Glutamatergic neuron (in vitro differentiated cells): ENCODE measurements at regions not wholly inside any gene's neighbourhood (a gene's known extent, or its start where the extent isn't known, plus 50 kb on each side); places are given as distances from the start of the nearest gene placed in this dataset.

Experiments used
- DNase-seq: peaks from one replicate; pipeline ENCODE4 v3.0.0; 2022
- H3K27ac Mint-ChIP-seq: one replicate; pipeline ENCODE4 v1.8.0; 2020; ENCODE audit warnings: mild to moderate bottlenecking, mixed read lengths, inconsistent platforms; ENCODE audit not compliant: unreplicated experiment
- H3K27me3 Mint-ChIP-seq: one replicate; pipeline ENCODE4 v1.8.0; 2020; ENCODE audit warnings: mild to moderate bottlenecking, moderate library complexity, mixed read lengths, inconsistent platforms; ENCODE audit not compliant: unreplicated experiment
- H3K36me3 Mint-ChIP-seq: one replicate; pipeline ENCODE4 v1.8.0; 2020; ENCODE audit warnings: mild to moderate bottlenecking, mixed read lengths, inconsistent platforms; ENCODE audit not compliant: unreplicated experiment
- H3K4me1 Mint-ChIP-seq: one replicate; pipeline ENCODE4 v1.8.0; 2020; ENCODE audit warnings: mild to moderate bottlenecking, low read depth, mixed read lengths, inconsistent platforms; ENCODE audit not compliant: unreplicated experiment
- H3K4me3 Mint-ChIP-seq: one replicate; pipeline ENCODE4 v1.8.0; 2020; ENCODE audit warnings: mild to moderate bottlenecking, mixed read lengths, inconsistent platforms; ENCODE audit not compliant: unreplicated experiment
- H3K9me3 Mint-ChIP-seq: one replicate; pipeline ENCODE4 v1.8.0; 2020; ENCODE audit warnings: mild to moderate bottlenecking, moderate library complexity, mixed read lengths, inconsistent platforms; ENCODE audit not compliant: unreplicated experiment
- CTCF ChIP-seq: fragments of 200-600 bp; sonication (generic); IDR thresholded peaks from one replicate; pipeline ENCODE4 v1.5.0; 2021; ENCODE audit not compliant: partially characterized antibody, unreplicated experiment

- H3K27ac Mint-ChIP-seq = no peak overlapping the region
- H3K4me3 Mint-ChIP-seq = no peak overlapping the region
- no peak for DNase-seq
- H3K36me3 Mint-ChIP-seq = peaks cover 2% of the 10 kb centered on the region
- no peaks in the 10 kb centered on the region for H3K9me3 Mint-ChIP-seq
- peaks cover 7% of the 10 kb centered on the region for H3K27me3 Mint-ChIP-seq
- peaks cover 6% of the 10 kb centered on the region for H3K4me1 Mint-ChIP-seq
- TF ChIP-seq CTCF = no peak
These were observed 190.9 kb downstream of the TJP1 start for GRCh38 chr15:29631076-29632070.

- no peaks in the 10 kb centered on the region for H3K9me3 Mint-ChIP-seq
- no peaks in the 10 kb centered on the region for H3K4me1 Mint-ChIP-seq
These were observed 198.0 kb downstream of the TJP1 start for GRCh38 chr15:29624271-29624670.

GRCh38 chr15:29623116-29623639, 199.1 kb downstream of the TJP1 start:
- no peak overlapping the region for H3K4me3 Mint-ChIP-seq
- no peak for TF ChIP-seq CTCF
- H3K4me1 Mint-ChIP-seq = peaks cover 3% of the 10 kb centered on the region
- no peaks in the 10 kb centered on the region for H3K9me3 Mint-ChIP-seq
- H3K36me3 Mint-ChIP-seq = peaks cover 5% of the 10 kb centered on the region
- DNase-seq = no peak
- no peak overlapping the region for H3K27ac Mint-ChIP-seq
- H3K27me3 Mint-ChIP-seq = no peaks in the 10 kb centered on the region

More at GRCh38 chr15:29624271-29624670, 198.0 kb downstream of the TJP1 start:
- H3K27ac Mint-ChIP-seq = no peak overlapping the region
- no peak for TF ChIP-seq CTCF
- H3K4me3 Mint-ChIP-seq = no peak overlapping the region
- peaks cover 5% of the 10 kb centered on the region for H3K36me3 Mint-ChIP-seq
- no peak for DNase-seq
- no peaks in the 10 kb centered on the region for H3K27me3 Mint-ChIP-seq

GRCh38 chr15:29622637-29623036, 199.6 kb downstream of the TJP1 start:
- H3K27ac Mint-ChIP-seq = no peak overlapping the region
- peaks cover 5% of the 10 kb centered on the region for H3K36me3 Mint-ChIP-seq
- H3K27me3 Mint-ChIP-seq = no peaks in the 10 kb centered on the region
- DNase-seq = no peak
- no peak for TF ChIP-seq CTCF
- no peaks in the 10 kb centered on the region for H3K9me3 Mint-ChIP-seq
- H3K4me1 Mint-ChIP-seq = peaks cover 3% of the 10 kb centered on the region
- H3K4me3 Mint-ChIP-seq = no peak overlapping the region

GRCh38 chr15:29621616-29622015, 200.7 kb downstream of the TJP1 start:
- Mint-ChIP-seq H3K36me3 (peaks cover 5% of the 10 kb centered on the region), H3K4me1 (peaks cover 3% of the 10 kb centered on the region), H3K27me3 (no peaks in the 10 kb centered on the region), H3K9me3 (no peaks in the 10 kb centered on the region), H3K4me3 (no peak overlapping the region), H3K27ac (no peak overlapping the region)
- no peak for DNase-seq
- no peak for TF ChIP-seq CTCF
